Osteocyte (in vitro differentiated cells): ENCODE measurements at regions not wholly inside any gene's neighbourhood (a gene's known extent, or its start where the extent isn't known, plus 50 kb on each side); places are given as distances from the start of the nearest gene placed in this dataset.

Source experiments
- DNase-seq: peaks from one replicate; pipeline ENCODE4 v3.0.0; 2021; ENCODE audit warnings: mixed read lengths; ENCODE audit not compliant: unreplicated experiment; ENCODE audit errors: extremely low spot score
- H3K27ac Mint-ChIP-seq: one replicate; pipeline ENCODE4 v1.8.0; 2021; ENCODE audit warnings: mild to moderate bottlenecking, mixed read lengths; ENCODE audit not compliant: unreplicated experiment
- H3K27me3 Mint-ChIP-seq: one replicate; pipeline ENCODE4 v1.8.0; 2021; ENCODE audit warnings: mixed read lengths; ENCODE audit not compliant: unreplicated experiment
- H3K36me3 Mint-ChIP-seq: one replicate; pipeline ENCODE4 v1.8.0; 2021; ENCODE audit warnings: mixed read lengths; ENCODE audit not compliant: unreplicated experiment
- H3K4me1 Mint-ChIP-seq: one replicate; pipeline ENCODE4 v1.8.0; 2021; ENCODE audit warnings: mixed read lengths; ENCODE audit not compliant: unreplicated experiment
- H3K4me3 Mint-ChIP-seq: one replicate; pipeline ENCODE4 v1.8.0; 2021; ENCODE audit warnings: mild to moderate bottlenecking, moderate library complexity, mixed read lengths; ENCODE audit not compliant: unreplicated experiment
- H3K9me3 Mint-ChIP-seq: one replicate; pipeline ENCODE4 v1.8.0; 2021; ENCODE audit warnings: mixed read lengths; ENCODE audit not compliant: unreplicated experiment
- TF ChIP-seq, protein P1 (sequence below): fragments of 200-600 bp; sonication (generic); IDR thresholded peaks from 2 replicates; pipeline ENCODE4 v1.5.0; 2021; ENCODE audit warnings: antibody characterized with exemption, mild to moderate bottlenecking, moderate library complexity

DNA sequence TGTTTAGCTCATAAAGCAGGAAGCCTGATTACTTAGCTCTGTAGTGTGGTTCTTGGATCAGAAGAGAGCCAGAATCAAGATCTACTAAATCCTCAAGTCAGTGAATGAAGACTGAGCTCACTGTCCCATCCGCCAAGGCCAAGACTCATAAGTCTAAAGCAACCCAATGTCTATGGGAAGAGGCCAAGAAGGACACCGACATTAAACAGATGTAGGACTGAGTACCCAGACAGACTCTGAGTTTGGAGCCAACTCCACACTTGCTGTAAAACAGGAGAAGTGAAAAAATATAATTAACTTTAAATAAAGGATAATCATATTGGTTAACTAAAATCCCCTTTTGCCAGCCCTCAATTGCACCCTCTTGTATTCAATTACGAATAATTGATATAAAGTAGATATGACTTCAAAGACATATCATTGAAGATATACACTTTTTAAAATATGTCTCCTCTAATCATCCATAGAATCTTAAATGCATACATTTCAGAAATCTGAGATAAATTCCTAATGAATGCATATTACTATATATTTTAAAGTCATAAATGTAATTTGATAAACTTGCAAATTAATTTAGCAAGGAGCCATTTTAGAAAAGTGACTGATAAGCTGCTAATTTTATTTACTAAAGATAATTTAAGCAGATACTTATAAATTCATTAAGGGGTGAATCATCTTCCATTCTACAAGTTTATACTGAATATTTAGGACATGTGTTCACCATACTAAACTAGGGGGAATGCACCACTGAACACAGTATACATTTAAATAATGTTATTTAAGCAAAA, 617.0 kb upstream of the ARID1B start:
- no peak overlapping the region for H3K4me3 Mint-ChIP-seq
- no peaks in the 10 kb centered on the region for H3K36me3 Mint-ChIP-seq
- no peaks in the 10 kb centered on the region for H3K4me1 Mint-ChIP-seq
- no peak overlapping the region for H3K27ac Mint-ChIP-seq
- peaks cover 4% of the 10 kb centered on the region for H3K9me3 Mint-ChIP-seq
- DNase-seq: no peak
- peaks cover 3% of the 10 kb centered on the region for H3K27me3 Mint-ChIP-seq
- TF ChIP-seq, protein P1, sequence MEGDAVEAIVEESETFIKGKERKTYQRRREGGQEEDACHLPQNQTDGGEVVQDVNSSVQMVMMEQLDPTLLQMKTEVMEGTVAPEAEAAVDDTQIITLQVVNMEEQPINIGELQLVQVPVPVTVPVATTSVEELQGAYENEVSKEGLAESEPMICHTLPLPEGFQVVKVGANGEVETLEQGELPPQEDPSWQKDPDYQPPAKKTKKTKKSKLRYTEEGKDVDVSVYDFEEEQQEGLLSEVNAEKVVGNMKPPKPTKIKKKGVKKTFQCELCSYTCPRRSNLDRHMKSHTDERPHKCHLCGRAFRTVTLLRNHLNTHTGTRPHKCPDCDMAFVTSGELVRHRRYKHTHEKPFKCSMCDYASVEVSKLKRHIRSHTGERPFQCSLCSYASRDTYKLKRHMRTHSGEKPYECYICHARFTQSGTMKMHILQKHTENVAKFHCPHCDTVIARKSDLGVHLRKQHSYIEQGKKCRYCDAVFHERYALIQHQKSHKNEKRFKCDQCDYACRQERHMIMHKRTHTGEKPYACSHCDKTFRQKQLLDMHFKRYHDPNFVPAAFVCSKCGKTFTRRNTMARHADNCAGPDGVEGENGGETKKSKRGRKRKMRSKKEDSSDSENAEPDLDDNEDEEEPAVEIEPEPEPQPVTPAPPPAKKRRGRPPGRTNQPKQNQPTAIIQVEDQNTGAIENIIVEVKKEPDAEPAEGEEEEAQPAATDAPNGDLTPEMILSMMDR: no peak

- Mint-ChIP-seq H3K27me3 (no peaks in the 10 kb centered on the region), H3K27ac (no peak overlapping the region), H3K36me3 (no peaks in the 10 kb centered on the region), H3K9me3 (peaks cover 19% of the 10 kb centered on the region), H3K4me3 (no peak overlapping the region), H3K4me1 (no peaks in the 10 kb centered on the region)
- TF ChIP-seq, protein P1: no peak
- no peak for DNase-seq
Measured at GRCh38 chr6:156154896-156155295, 622.3 kb upstream of the ARID1B start.

DNA sequence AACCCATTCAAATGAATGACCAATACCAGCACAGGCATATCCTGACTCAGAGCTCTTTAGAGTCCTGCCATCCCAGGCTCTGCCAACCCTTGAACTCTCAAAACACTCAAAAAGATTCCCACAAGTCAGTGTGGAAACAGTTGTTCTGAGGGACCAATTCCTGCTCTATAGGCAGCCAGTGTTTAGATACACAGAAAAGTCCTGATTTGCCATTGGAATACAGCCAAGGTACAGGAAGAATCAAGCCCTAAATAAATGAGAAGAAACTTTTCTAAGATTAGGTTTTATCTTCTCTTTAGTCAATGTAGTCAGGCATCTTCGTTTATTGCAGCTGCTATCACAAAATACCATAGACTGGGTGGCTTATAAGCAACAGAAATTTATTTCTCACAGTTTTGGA, 626.8 kb upstream of the ARID1B start:
- Mint-ChIP-seq H3K4me1 (no peaks in the 10 kb centered on the region), H3K27me3 (no peaks in the 10 kb centered on the region), H3K4me3 (no peak overlapping the region), H3K9me3 (peaks cover 36% of the 10 kb centered on the region), H3K36me3 (no peaks in the 10 kb centered on the region), H3K27ac (no peak overlapping the region)
- DNase-seq: no peak
- TF ChIP-seq, protein P1: no peak

GRCh38 chr6:156146891-156147290, 630.3 kb upstream of the ARID1B start:
- no peaks in the 10 kb centered on the region for H3K27me3 Mint-ChIP-seq
- peaks cover 44% of the 10 kb centered on the region for H3K9me3 Mint-ChIP-seq

DNA sequence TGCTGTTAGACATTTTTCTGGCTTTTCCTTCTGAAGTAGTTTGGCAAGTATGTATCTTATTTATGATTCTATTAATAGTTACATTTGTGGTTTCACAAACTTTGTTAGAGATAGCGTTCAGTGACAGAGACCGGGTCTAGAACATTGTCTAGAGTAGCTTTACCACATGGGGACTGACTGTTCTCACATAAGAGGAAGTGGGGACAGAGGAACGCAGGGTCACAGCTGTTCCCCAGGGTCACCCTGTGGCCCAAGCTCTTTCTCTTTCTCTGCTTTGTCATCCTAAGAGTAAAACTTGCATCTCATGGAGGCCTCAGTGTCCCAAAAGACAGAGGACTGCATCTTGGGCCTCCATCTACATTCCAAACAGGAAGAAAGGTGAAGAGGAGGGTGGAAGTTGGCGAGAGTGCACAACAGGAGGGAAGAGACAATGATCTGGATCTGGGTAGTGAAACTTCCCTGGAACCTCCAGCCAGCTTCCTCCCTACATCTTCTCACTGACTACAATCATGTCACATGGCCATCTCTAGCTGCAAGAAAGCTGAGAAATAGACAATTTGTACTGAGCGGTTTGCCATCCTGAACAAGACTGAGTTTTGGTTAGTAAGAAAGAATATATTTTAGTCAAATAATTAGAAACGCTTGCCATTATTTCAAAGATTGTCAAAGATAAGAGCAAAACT, 645.8 kb upstream of the ARID1B start:
- TF ChIP-seq, protein P1: no peak
- Mint-ChIP-seq H3K4me1 (no peaks in the 10 kb centered on the region), H3K27me3 (no peaks in the 10 kb centered on the region), H3K36me3 (no peaks in the 10 kb centered on the region), H3K4me3 (no peak overlapping the region), H3K27ac (no peak overlapping the region), H3K9me3 (peaks cover 26% of the 10 kb centered on the region)
- DNase-seq: no peak

More at GRCh38 chr6:156146891-156147290, 630.3 kb upstream of the ARID1B start:
- Mint-ChIP-seq H3K27ac (no peak overlapping the region), H3K4me3 (no peak overlapping the region), H3K36me3 (no peaks in the 10 kb centered on the region), H3K4me1 (no peaks in the 10 kb centered on the region)
- no peak for DNase-seq
- TF ChIP-seq, protein P1: no peak
